Activated CD8-positive, alpha-beta memory T cell treated with anti-CD3 and anti-CD28 coated beads, Interleukin-2, amount 50 U/mL, for 1 hour (primary cell): ENCODE measurements at regions not wholly inside any gene's neighbourhood (a gene's known extent, or its start where the extent isn't known, plus 50 kb on each side); places are given as distances from the start of the nearest gene placed in this dataset.

Source experiments
- DNase-seq: peaks from one replicate; pipeline ENCODE4 v3.0.0-alpha.2; 2020; ENCODE audit errors: extremely low read depth

GRCh38 chr3:106533093-106533787 lies 664.4 kb upstream of the CBLB start:
- no peak for DNase-seq

GRCh38 chr3:106533788-106534160 lies 665.0 kb upstream of the CBLB start:
- DNase-seq = no peak

- peak; percentile 8 for DNase-seq
These were observed 665.4 kb upstream of the CBLB start for GRCh38 chr3:106534206-106534605.

- no peak for DNase-seq
These were observed 671.9 kb upstream of the CBLB start for GRCh38 chr3:106540743-106541142.

- DNase-seq = no peak
These were observed 673.4 kb upstream of the CBLB start for GRCh38 chr3:106542101-106542769.

- no peak for DNase-seq
These were observed 683.7 kb upstream of the CBLB start for GRCh38 chr3:106552351-106553043.

- no peak for DNase-seq
These were observed 691.7 kb upstream of the CBLB start for GRCh38 chr3:106560451-106560966.

GRCh38 chr3:106566277-106566676 lies 697.5 kb upstream of the CBLB start:
- no peak for DNase-seq

GRCh38 chr3:106570426-106570825 lies 701.6 kb upstream of the CBLB start:
- DNase-seq = no peak

- no peak for DNase-seq
These were observed 704.8 kb upstream of the CBLB start for GRCh38 chr3:106573605-106574004.

GRCh38 chr3:106575029-106575428 lies 706.2 kb upstream of the CBLB start:
- DNase-seq = no peak

- no peak for DNase-seq
These were observed 708.4 kb upstream of the CBLB start for GRCh38 chr3:106577241-106577640.

- DNase-seq = no peak
These were observed 710.1 kb upstream of the CBLB start for GRCh38 chr3:106578911-106579310.

GRCh38 chr3:106582151-106582550 lies 713.3 kb upstream of the CBLB start:
- no peak for DNase-seq

GRCh38 chr3:106587551-106587950 lies 718.7 kb upstream of the CBLB start:
- no peak for DNase-seq

GRCh38 chr3:106588739-106589138 lies 719.9 kb upstream of the CBLB start:
- no peak for DNase-seq

GRCh38 chr3:106589311-106589942 lies 720.6 kb upstream of the CBLB start:
- no peak for DNase-seq

- DNase-seq = no peak
These were observed 721.4 kb upstream of the CBLB start for GRCh38 chr3:106590216-106590615.

GRCh38 chr3:106593381-106593780 lies 724.6 kb upstream of the CBLB start:
- no peak for DNase-seq

GRCh38 chr3:106609666-106610301 lies 741.0 kb upstream of the CBLB start:
- peak; percentile 13 for DNase-seq

- DNase-seq = no peak
These were observed 741.6 kb upstream of the CBLB start for GRCh38 chr3:106610362-106610959.
